NT2/D1 (cell line): ENCODE measurements at regions not wholly inside any gene's neighbourhood (a gene's known extent, or its start where the extent isn't known, plus 50 kb on each side); places are given as distances from the start of the nearest gene placed in this dataset.

Experiments
- YY1 ChIP-seq: IDR thresholded peaks from 2 replicates; pipeline ENCODE4 v1.6.1; 2011; ENCODE audit not compliant: insufficient read length, insufficient read depth
- ZNF274 ChIP-seq: IDR thresholded peaks from 2 replicates; pipeline ENCODE4 v1.6.1; 2011; ENCODE audit warnings: mild to moderate bottlenecking, low read depth, low read length

DNA sequence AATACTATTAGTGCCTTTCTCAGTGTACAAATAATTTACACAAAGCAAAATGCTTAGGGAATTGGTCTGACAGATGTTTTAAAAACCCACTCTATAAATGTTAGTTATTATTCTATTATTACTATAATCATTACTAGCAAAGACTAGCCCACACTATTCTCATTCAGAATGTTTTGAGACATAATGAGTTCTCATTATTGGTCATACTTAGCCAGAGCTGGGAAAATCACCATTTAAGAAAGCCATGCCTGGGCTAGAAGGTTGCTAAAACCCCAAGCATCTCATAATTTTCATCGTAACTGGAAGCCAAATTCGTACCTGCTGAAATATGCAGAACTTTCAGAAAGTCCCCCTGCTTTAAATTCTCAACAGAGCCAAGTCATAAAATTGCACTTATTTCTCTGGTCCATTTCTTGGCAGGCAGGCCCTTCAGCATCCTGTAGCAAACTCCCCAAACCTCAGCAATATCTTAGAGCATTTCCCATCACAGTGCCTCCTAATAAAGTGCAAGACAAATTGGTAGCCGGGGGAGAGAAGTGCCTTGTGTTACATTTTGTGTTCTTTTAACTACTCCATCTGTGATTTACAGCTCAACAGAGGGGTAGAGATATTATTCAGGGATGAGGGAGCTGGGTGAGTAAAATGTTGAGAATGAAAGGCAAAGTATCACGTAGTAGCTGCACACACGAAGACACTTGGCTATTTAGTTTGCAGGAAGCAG, 79.8 kb upstream of the ADAMTS18 start:
- no peak for TF ChIP-seq ZNF274
- no peak for TF ChIP-seq YY1
